Mesenchymal stem cell (in vitro differentiated cells and primary cell): ENCODE measurements at regions not wholly inside any gene's neighbourhood (a gene's known extent, or its start where the extent isn't known, plus 50 kb on each side); places are given as distances from the start of the nearest gene placed in this dataset.

Experiments used
- DNase-seq: peaks from one replicate; pipeline ENCODE4 v3.0.0-alpha.2; 2013
- H2AFZ ChIP-seq: one replicate; pipeline ENCODE4 v1.6.1; 2013; ENCODE audit warnings: low read depth, mild to moderate bottlenecking, control low read depth, inconsistent platforms, low read length, moderate library complexity
- H2AK5ac ChIP-seq: 2 replicates; pipeline ENCODE4 v1.6.1; 2013; ENCODE audit warnings: low read length, moderate library complexity, mild to moderate bottlenecking, inconsistent platforms; ENCODE audit not compliant: severe bottlenecking
- H2BK120ac ChIP-seq: one replicate; pipeline ENCODE4 v1.6.1; 2013; ENCODE audit warnings: low read depth, mild to moderate bottlenecking, inconsistent platforms, low read length, moderate library complexity
- H2BK12ac ChIP-seq, 2 experiments: one replicate each; pipeline ENCODE4 v1.6.1; 2013; ENCODE audit warnings: inconsistent platforms in 2 of 2, low read length in 2 of 2, mild to moderate bottlenecking in 2 of 2, moderate library complexity in 2 of 2, control low read depth in 1 of 2
- H2BK15ac ChIP-seq: one replicate; pipeline ENCODE4 v1.6.1; 2013; ENCODE audit warnings: mild to moderate bottlenecking, low read depth, inconsistent platforms; ENCODE audit not compliant: poor library complexity, severe bottlenecking
- H2BK5ac ChIP-seq: 2 replicates; pipeline ENCODE4 v1.6.1; 2013; ENCODE audit warnings: low read depth, mild to moderate bottlenecking, low read length, control low read depth, inconsistent platforms; ENCODE audit not compliant: poor library complexity, severe bottlenecking
- H3K14ac ChIP-seq, 2 experiments: one replicate each; pipeline ENCODE4 v1.6.1; 2013; ENCODE audit warnings: inconsistent platforms in 2 of 2, low read length in 2 of 2, control low read depth in 1 of 2, mild to moderate bottlenecking in 1 of 2, moderate library complexity in 1 of 2
- H3K18ac ChIP-seq, 2 experiments: one replicate each; pipeline ENCODE4 v1.6.1; 2013; ENCODE audit warnings: inconsistent platforms in 2 of 2, low read length in 2 of 2, control low read depth in 1 of 2, low read depth in 1 of 2, mild to moderate bottlenecking in 1 of 2
- H3K23ac ChIP-seq, 2 experiments: one replicate each; pipeline ENCODE4 v1.6.1; 2013; ENCODE audit warnings: inconsistent platforms in 2 of 2, low read length in 2 of 2, mild to moderate bottlenecking in 2 of 2, moderate library complexity in 2 of 2, control low read depth in 1 of 2
- H3K27ac ChIP-seq: 2 replicates; pipeline ENCODE4 v1.5.1; 2013; ENCODE audit warnings: mild to moderate bottlenecking, moderate library complexity, low read length, control low read depth, inconsistent platforms; ENCODE audit not compliant: poor library complexity, severe bottlenecking
- H3K27me3 ChIP-seq, 2 experiments: 2 replicates each; pipeline versions ENCODE4 v1.6.1 to v1.7.0; 2013; ENCODE audit warnings: low read length in 2 of 2, mild to moderate bottlenecking in 2 of 2, moderate library complexity in 2 of 2, control low read depth in 1 of 2, inconsistent platforms in 1 of 2; ENCODE audit not compliant: control insufficient read depth in 1 of 2, insufficient read depth in 1 of 2
- H3K36me3 ChIP-seq, 2 experiments: 2 replicates each; pipeline versions ENCODE4 v1.6.1 to v1.7.0; 2013; ENCODE audit warnings: low read length in 2 of 2, control low read depth in 1 of 2, inconsistent platforms in 1 of 2, low read depth in 1 of 2, mild to moderate bottlenecking in 1 of 2; ENCODE audit not compliant: insufficient read depth in 2 of 2, control insufficient read depth in 1 of 2
- H3K4ac ChIP-seq, 2 experiments: one replicate each; pipeline ENCODE4 v1.6.1; 2013; ENCODE audit warnings: inconsistent platforms in 2 of 2, low read length in 2 of 2, mild to moderate bottlenecking in 2 of 2, moderate library complexity in 2 of 2, control low read depth in 1 of 2, low read depth in 1 of 2
- H3K4me1 ChIP-seq: 2 replicates; pipeline ENCODE4 v1.6.1; 2013; ENCODE audit warnings: low read depth, low read length, control low read depth; ENCODE audit not compliant: control insufficient read depth, insufficient read depth
- H3K4me2 ChIP-seq: 2 replicates; pipeline ENCODE4 v1.6.1; 2013; ENCODE audit warnings: low read length, mild to moderate bottlenecking, inconsistent platforms; ENCODE audit not compliant: poor library complexity, severe bottlenecking
- H3K4me3 ChIP-seq, 2 experiments: 2 replicates each; pipeline versions ENCODE4 v1.5.1 to v1.7.0; 2013; ENCODE audit warnings: low read length in 2 of 2, mild to moderate bottlenecking in 2 of 2, control low read depth in 1 of 2, low read depth in 1 of 2; ENCODE audit not compliant: insufficient read depth in 1 of 2
- H3K79me1 ChIP-seq: replicated peaks from 2 replicates; pipeline ENCODE4 v1.6.1; 2013; ENCODE audit warnings: mild to moderate bottlenecking, control low read depth, low read length, inconsistent platforms; ENCODE audit not compliant: poor library complexity, severe bottlenecking
- H3K9ac ChIP-seq: 2 replicates; pipeline ENCODE4 v1.7.0; 2013; ENCODE audit warnings: mild to moderate bottlenecking, low read length, moderate library complexity
- H3K9me3 ChIP-seq: 2 replicates; pipeline ENCODE4 v1.7.0; 2013; ENCODE audit warnings: mild to moderate bottlenecking, low read length; ENCODE audit not compliant: control insufficient read depth
- H4K8ac ChIP-seq: one replicate; pipeline ENCODE4 v1.6.1; 2013; ENCODE audit warnings: inconsistent platforms, mild to moderate bottlenecking, low read length, moderate library complexity
- H4K91ac ChIP-seq: one replicate; pipeline ENCODE4 v1.6.1; 2013; ENCODE audit warnings: mild to moderate bottlenecking, low read length, inconsistent platforms
- WGBS: methylation state at CpG from one replicate; pipeline ENCODE4 v1.1.7; 2013; ENCODE audit warnings: mixed read lengths; 5-methylcytosine and 5-hydroxymethylcytosine counted together

- DNase-seq, result no peak
- Histone ChIP-seq H2BK12ac (no peak overlapping the region), H3K4me1 (no peaks in the 10 kb centered on the region), H3K14ac (no peak overlapping the region), H2BK5ac (no peak overlapping the region), H3K27ac (no peak overlapping the region), H4K91ac (no peak overlapping the region), H3K9ac (no peak overlapping the region), H3K9me3 (peaks cover 9% of the 10 kb centered on the region), H3K27me3 (no peaks in the 10 kb centered on the region), H3K4ac (no peak overlapping the region), H2AFZ (no peak overlapping the region), H2BK120ac (no peak overlapping the region), H2AK5ac (no peak overlapping the region), H2BK15ac (no peak overlapping the region), H3K4me2 (no peak overlapping the region), H3K4me3 (no peak overlapping the region), H3K79me1 (no peaks in the 10 kb centered on the region), H3K18ac (no peak overlapping the region), H3K36me3 (no peaks in the 10 kb centered on the region), H4K8ac (no peak overlapping the region), H3K23ac (no peak overlapping the region)
- WGBS, result 41% methylated on average over 10 of the region's 10 CpGs
Measured at GRCh38 chr5:2538169-2538568, 213.3 kb downstream of the IRX2 start.

DNA sequence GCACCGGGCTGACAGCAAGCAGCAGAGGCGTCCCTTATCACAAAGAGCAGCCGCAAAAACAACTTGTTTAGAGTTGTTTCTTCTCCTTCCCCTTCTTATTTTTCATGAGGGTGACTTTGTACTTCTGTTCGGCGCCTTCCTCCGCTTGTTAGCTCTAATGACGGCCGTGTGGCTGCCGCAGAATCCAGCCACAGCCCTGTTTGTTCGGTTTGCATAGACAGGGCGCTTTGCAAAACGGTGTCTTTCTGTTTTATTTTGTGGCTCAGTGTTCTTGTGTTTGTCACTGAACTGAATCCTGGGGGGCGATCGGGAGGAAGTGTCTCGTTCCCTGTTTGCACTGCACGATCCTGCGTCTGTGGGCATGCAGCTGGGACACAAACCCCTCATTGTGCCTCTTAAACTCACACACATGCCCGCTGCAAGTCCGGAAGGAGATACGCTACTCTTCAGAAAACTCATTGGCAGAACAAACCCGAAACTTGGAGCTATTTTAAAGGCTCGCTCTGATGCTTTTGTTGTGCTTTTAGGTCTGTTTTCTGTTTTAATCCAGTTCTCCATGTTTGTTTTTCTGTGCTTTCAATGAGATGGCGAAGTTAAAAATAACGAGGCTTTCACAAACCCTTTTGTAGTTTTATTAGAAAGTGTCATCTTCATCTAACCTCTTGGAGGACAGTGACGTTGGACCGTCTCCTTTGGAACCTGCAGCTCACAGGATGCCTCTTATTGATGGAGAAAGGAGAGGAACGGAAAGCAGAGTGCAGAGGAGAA is 213.9 kb downstream of the IRX2 start:
- no peak overlapping the region for H2AK5ac ChIP-seq
- no peak overlapping the region for H3K23ac ChIP-seq
- H3K4ac ChIP-seq, result no peak overlapping the region
- no peak overlapping the region for H3K18ac ChIP-seq
- no peak overlapping the region for H3K4me2 ChIP-seq
- H3K27ac ChIP-seq, result no peak overlapping the region
- no peaks in the 10 kb centered on the region for H3K4me1 ChIP-seq
- 79% methylated on average over 27 of the region's 27 CpGs for WGBS
- H2BK15ac ChIP-seq, result no peak overlapping the region
- no peak overlapping the region for H3K9ac ChIP-seq
- H3K36me3 ChIP-seq, result no peaks in the 10 kb centered on the region
- H3K27me3 ChIP-seq, result no peaks in the 10 kb centered on the region
- no peak overlapping the region for H3K4me3 ChIP-seq
- no peaks in the 10 kb centered on the region for H3K79me1 ChIP-seq
- no peak overlapping the region for H2BK12ac ChIP-seq
- H2AFZ ChIP-seq, result no peak overlapping the region
- H4K8ac ChIP-seq, result no peak overlapping the region
- peaks cover 9% of the 10 kb centered on the region for H3K9me3 ChIP-seq
- no peak for DNase-seq
- H2BK120ac ChIP-seq, result no peak overlapping the region
- H3K14ac ChIP-seq, result no peak overlapping the region
- no peak overlapping the region for H2BK5ac ChIP-seq
- no peak overlapping the region for H4K91ac ChIP-seq

- Histone ChIP-seq H2BK15ac (no peak overlapping the region), H2BK120ac (no peak overlapping the region), H4K91ac (no peak overlapping the region), H3K27me3 (no peaks in the 10 kb centered on the region), H3K14ac (no peak overlapping the region), H3K4me1 (no peaks in the 10 kb centered on the region), H3K18ac (no peak overlapping the region), H3K4me3 (no peak overlapping the region), H3K23ac (no peak overlapping the region), H3K9me3 (peaks cover 7% of the 10 kb centered on the region), H3K36me3 (no peaks in the 10 kb centered on the region), H2BK12ac (no peak overlapping the region), H3K4me2 (no peak overlapping the region), H2AFZ (no peak overlapping the region), H3K27ac (no peak overlapping the region), H3K79me1 (no peaks in the 10 kb centered on the region), H2BK5ac (no peak overlapping the region), H3K9ac (no peak overlapping the region), H3K4ac (no peak overlapping the region), H2AK5ac (no peak overlapping the region), H4K8ac (no peak overlapping the region)
- no peak for DNase-seq
- WGBS, result 87% methylated on average over 16 of the region's 19 CpGs
Measured at GRCh38 chr5:2536632-2537377, 214.7 kb downstream of the IRX2 start.

GRCh38 chr5:2534970-2535369 is 216.5 kb downstream of the IRX2 start:
- Histone ChIP-seq H2BK15ac (no peak overlapping the region), H3K4me2 (no peak overlapping the region), H4K91ac (no peak overlapping the region), H3K27me3 (no peaks in the 10 kb centered on the region), H2BK5ac (no peak overlapping the region), H3K79me1 (no peaks in the 10 kb centered on the region), H3K9me3 (peaks cover 2% of the 10 kb centered on the region), H3K9ac (no peak overlapping the region), H3K4ac (no peak overlapping the region), H3K18ac (no peak overlapping the region), H3K4me3 (no peak overlapping the region), H3K36me3 (no peaks in the 10 kb centered on the region), H2BK120ac (no peak overlapping the region), H2AK5ac (no peak overlapping the region), H2BK12ac (no peak overlapping the region), H3K14ac (no peak overlapping the region), H3K4me1 (no peaks in the 10 kb centered on the region), H3K23ac (no peak overlapping the region), H3K27ac (no peak overlapping the region), H2AFZ (no peak overlapping the region), H4K8ac (no peak overlapping the region)
- DNase-seq, result no peak
- WGBS, result 89% methylated on average over 2 of the region's 3 CpGs
